SK-N-SH treated with all-trans-retinoic acid at 6 μM for 48 hours (cell line): ENCODE measurements at regions not wholly inside any gene's neighbourhood (a gene's known extent, or its start where the extent isn't known, plus 50 kb on each side); places are given as distances from the start of the nearest gene placed in this dataset.

Source experiments
- ATAC-seq: fragments of 200-7000 bp; cut with Tn5 transposase; 3 replicates; pipeline ENCODE4 v1.9.1; 2020; ENCODE audit warnings: mild to moderate bottlenecking, moderate library complexity
- BACH2 ChIP-seq: fragments of 250-450 bp; sonication (Bioruptor Pico); IDR thresholded peaks from 2 replicates; pipeline ENCODE4 v1.9.0; 2021; ENCODE audit warnings: mild to moderate bottlenecking, borderline replicate concordance
- CREB5 ChIP-seq: fragments of 250-450 bp; sonication (Bioruptor Pico); IDR thresholded peaks from 2 replicates; pipeline ENCODE4 v1.5.1; 2020; ENCODE audit warnings: low read depth, mild to moderate bottlenecking, moderate library complexity
- CSRNP3 ChIP-seq: fragments of 250-450 bp; sonication (Bioruptor Pico); IDR thresholded peaks from 2 replicates; pipeline ENCODE4 v1.5.1; 2021; ENCODE audit warnings: mild to moderate bottlenecking, moderate library complexity
- ESRRG ChIP-seq: fragments of 250-450 bp; sonication (Bioruptor Pico); IDR thresholded peaks from 2 replicates; pipeline ENCODE4 v1.6.1; 2021; ENCODE audit warnings: mild to moderate bottlenecking
- GLIS3 ChIP-seq: fragments of 250-450 bp; sonication (Bioruptor Pico); IDR thresholded peaks from 2 replicates; pipeline ENCODE4 v1.5.0; 2020; ENCODE audit warnings: mild to moderate bottlenecking, moderate library complexity
- ISL1 ChIP-seq: fragments of 250-450 bp; sonication (Bioruptor Pico); IDR thresholded peaks from 2 replicates; pipeline ENCODE4 v2.1.2; 2022; ENCODE audit warnings: mild to moderate bottlenecking, moderate library complexity
- OSR1 ChIP-seq: fragments of 250-450 bp; sonication (Bioruptor Pico); IDR thresholded peaks from 2 replicates; pipeline ENCODE4 v1.8.0; 2022; ENCODE audit warnings: moderate library complexity, mild to moderate bottlenecking, inconsistent platforms
- PPARA ChIP-seq: fragments of 250-450 bp; sonication (Bioruptor Pico); IDR thresholded peaks from 2 replicates; pipeline ENCODE4 v1.5.0; 2020; ENCODE audit warnings: mild to moderate bottlenecking, borderline replicate concordance
- RARB ChIP-seq: fragments of 250-450 bp; sonication (Bioruptor Pico); IDR thresholded peaks from 2 replicates; pipeline ENCODE4 v1.8.0; 2021; ENCODE audit warnings: mild to moderate bottlenecking, moderate library complexity
- TOX ChIP-seq: fragments of 250-450 bp; sonication (Bioruptor Pico); IDR thresholded peaks from 2 replicates; pipeline ENCODE4 v1.8.0; 2021; ENCODE audit warnings: mild to moderate bottlenecking, moderate library complexity, borderline replicate concordance
- TSHZ2 ChIP-seq: fragments of 250-450 bp; sonication (Bioruptor Pico); IDR thresholded peaks from 2 replicates; pipeline ENCODE4 v1.5.0; 2020; ENCODE audit warnings: mild to moderate bottlenecking, moderate library complexity
- ZFP3 ChIP-seq: fragments of 250-450 bp; sonication (Bioruptor Pico); IDR thresholded peaks from 2 replicates; pipeline ENCODE4 v1.5.0; 2020; ENCODE audit warnings: mild to moderate bottlenecking, moderate library complexity
- ZFP30 ChIP-seq: fragments of 450-650 bp; formaldehyde crosslinking; IDR thresholded peaks from 2 replicates; pipeline ENCODE4 v1.5.0; 2022; ENCODE audit warnings: mild to moderate bottlenecking, moderate library complexity
- ZNF565 ChIP-seq: fragments of 450-650 bp; formaldehyde crosslinking; conservative IDR thresholded peaks from 2 replicates; pipeline ENCODE4 v1.5.0; 2020; ENCODE audit warnings: low read depth, mild to moderate bottlenecking, moderate library complexity
- ZNF70 ChIP-seq: fragments of 450-650 bp; formaldehyde crosslinking; IDR thresholded peaks from 2 replicates; pipeline ENCODE4 v1.5.0; 2020; ENCODE audit warnings: mild to moderate bottlenecking, moderate library complexity
- ZNF8 ChIP-seq: fragments of 450-650 bp; formaldehyde crosslinking; IDR thresholded peaks from 2 replicates; pipeline ENCODE4 v1.5.0; 2020; ENCODE audit warnings: mild to moderate bottlenecking, moderate library complexity
- TF ChIP-seq, protein P1 (sequence below): fragments of 250-450 bp; sonication (Bioruptor Pico); IDR thresholded peaks from 2 replicates; pipeline ENCODE4 v1.8.0; 2021; ENCODE audit warnings: low read depth, mild to moderate bottlenecking, moderate library complexity, borderline replicate concordance
- TF ChIP-seq, protein P2 (sequence below): fragments of 250-450 bp; sonication (Bioruptor Pico); IDR thresholded peaks from 2 replicates; pipeline ENCODE4 v1.8.0; 2020; ENCODE audit warnings: mild to moderate bottlenecking, moderate library complexity, borderline replicate concordance

DNA sequence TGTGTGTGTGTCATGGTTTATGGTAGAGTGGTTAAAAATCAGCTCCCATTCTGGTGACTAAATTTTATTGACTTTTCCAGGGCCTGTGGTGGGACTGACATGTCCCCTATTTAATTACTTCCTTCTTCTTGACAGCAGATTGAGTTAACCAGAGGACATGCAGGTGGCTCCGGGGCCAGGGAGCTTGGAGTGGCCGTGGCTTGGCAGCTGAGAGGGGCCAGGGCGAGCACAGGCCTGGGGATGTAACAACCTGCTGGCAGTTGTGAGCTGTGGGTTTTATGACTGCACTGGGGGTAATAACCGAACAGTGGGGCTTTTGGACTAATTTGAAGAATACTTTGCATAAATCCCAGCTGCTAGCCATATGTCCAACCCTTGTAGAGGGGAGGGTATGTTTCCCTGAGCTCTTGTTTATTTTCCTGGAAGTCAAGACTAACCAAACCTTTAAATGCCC is 186.0 kb downstream of the MID1IP1 start:
- no peak for ATAC-seq
- TF ChIP-seq BACH2 (no peak), PPARA (CRISPR knock-in tag) (no peak), ZNF8 (CRISPR knock-in tag) (no peak), CSRNP3 (CRISPR knock-in tag) (no peak), ZFP30 (CRISPR knock-in tag) (no peak), ESRRG (CRISPR knock-in tag) (no peak)
- TF ChIP-seq, protein P1, sequence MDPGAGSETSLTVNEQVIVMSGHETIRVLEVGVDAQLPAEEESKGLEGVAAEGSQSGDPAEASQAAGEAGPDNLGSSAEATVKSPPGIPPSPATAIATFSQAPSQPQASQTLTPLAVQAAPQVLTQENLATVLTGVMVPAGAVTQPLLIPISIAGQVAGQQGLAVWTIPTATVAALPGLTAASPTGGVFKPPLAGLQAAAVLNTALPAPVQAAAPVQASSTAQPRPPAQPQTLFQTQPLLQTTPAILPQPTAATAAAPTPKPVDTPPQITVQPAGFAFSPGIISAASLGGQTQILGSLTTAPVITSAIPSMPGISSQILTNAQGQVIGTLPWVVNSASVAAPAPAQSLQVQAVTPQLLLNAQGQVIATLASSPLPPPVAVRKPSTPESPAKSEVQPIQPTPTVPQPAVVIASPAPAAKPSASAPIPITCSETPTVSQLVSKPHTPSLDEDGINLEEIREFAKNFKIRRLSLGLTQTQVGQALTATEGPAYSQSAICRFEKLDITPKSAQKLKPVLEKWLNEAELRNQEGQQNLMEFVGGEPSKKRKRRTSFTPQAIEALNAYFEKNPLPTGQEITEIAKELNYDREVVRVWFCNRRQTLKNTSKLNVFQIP (CRISPR knock-in tag) = no peak
- TF ChIP-seq, all 23 proteins: peak for 0

DNA sequence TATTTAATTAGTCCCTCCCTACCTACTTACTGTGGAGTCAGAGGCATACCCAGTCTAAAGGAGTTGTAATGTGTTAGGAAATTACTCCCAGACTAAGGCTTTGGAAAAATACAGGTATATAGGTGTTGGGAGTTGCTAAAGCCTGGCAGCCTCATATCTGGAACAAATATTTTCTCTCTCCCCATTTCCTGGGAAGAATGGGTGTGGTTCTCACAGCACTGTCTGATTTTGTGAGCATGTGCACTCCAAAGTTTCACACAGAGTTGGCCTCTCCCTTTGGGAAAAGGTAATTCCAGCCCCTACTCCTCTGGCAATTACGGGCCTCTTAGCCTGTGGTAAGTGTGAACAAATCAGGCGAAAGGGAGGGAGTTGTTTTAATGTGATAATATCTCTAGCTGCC is 187.0 kb downstream of the MID1IP1 start:
- no peak for TF ChIP-seq TOX (CRISPR knock-in tag)
- TF ChIP-seq CREB5 (CRISPR knock-in tag) = no peak
- TF ChIP-seq, all 23 proteins: peak for 0
- no peak for ATAC-seq

DNA sequence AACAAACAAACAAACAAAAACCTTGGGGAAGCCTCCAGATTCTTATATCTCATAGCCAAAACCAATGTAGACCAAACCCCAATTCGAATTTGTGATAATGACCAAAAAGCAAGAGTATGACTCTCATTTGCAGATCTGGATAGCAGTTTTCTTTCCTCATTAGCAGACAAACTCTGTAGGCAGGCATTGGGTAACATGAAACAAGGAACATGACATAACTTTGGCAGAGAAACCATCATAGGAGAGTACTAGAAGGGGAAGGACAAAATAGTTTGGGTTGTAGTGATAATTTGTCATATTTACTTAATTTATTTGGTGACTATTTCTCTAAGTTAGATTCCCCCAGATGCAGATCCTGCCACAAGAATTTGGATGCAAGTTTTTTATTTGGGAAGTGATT is 187.8 kb downstream of the MID1IP1 start:
- TF ChIP-seq BACH2 (no peak), ZNF565 (CRISPR knock-in tag) (no peak)
- TF ChIP-seq, protein P2, sequence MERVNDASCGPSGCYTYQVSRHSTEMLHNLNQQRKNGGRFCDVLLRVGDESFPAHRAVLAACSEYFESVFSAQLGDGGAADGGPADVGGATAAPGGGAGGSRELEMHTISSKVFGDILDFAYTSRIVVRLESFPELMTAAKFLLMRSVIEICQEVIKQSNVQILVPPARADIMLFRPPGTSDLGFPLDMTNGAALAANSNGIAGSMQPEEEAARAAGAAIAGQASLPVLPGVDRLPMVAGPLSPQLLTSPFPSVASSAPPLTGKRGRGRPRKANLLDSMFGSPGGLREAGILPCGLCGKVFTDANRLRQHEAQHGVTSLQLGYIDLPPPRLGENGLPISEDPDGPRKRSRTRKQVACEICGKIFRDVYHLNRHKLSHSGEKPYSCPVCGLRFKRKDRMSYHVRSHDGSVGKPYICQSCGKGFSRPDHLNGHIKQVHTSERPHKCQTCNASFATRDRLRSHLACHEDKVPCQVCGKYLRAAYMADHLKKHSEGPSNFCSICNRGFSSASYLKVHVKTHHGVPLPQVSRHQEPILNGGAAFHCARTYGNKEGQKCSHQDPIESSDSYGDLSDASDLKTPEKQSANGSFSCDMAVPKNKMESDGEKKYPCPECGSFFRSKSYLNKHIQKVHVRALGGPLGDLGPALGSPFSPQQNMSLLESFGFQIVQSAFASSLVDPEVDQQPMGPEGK (CRISPR knock-in tag) = no peak
- ATAC-seq = no peak

- TF ChIP-seq ZFP3 (CRISPR knock-in tag) (no peak), BACH2 (no peak), TSHZ2 (CRISPR knock-in tag) (no peak), OSR1 (no peak), ZNF70 (no peak), ZNF565 (CRISPR knock-in tag) (no peak), ISL1 (no peak), GLIS3 (no peak), CREB5 (CRISPR knock-in tag) (no peak), CSRNP3 (CRISPR knock-in tag) (no peak), PPARA (CRISPR knock-in tag) (no peak), RARB (CRISPR knock-in tag) (no peak)
- TF ChIP-seq, protein P1 (CRISPR knock-in tag) = no peak
- TF ChIP-seq, protein P2 (CRISPR knock-in tag) = no peak
- ATAC-seq = no peak
Observed at GRCh38 chrX:38991656-38992440, 190.6 kb downstream of the MID1IP1 start.
